GM23338 (cell line): ENCODE measurements at regions not wholly inside any gene's neighbourhood (a gene's known extent, or its start where the extent isn't known, plus 50 kb on each side); places are given as distances from the start of the nearest gene placed in this dataset.

Experiments
- CTCF ChIP-seq, 2 experiments: fragments of 200-600 bp in 1 of 2; sonication (generic) in 1 of 2; conservative IDR thresholded peaks; 2 replicates each; pipeline versions ENCODE4 v1.5.1 to v1.6.1; 2016 to 2017; ENCODE audit warnings: antibody characterized with exemption in 2 of 2, low read depth in 2 of 2, mild to moderate bottlenecking in 2 of 2, moderate library complexity in 1 of 2
- EZH2 ChIP-seq: fragments of 200-600 bp; sonication (generic); IDR thresholded peaks from one replicate; pipeline ENCODE4 v1.8.0; 2017; ENCODE audit warnings: antibody characterized with exemption, mild to moderate bottlenecking, low read depth; ENCODE audit not compliant: unreplicated experiment
- EZH2phosphoT487 ChIP-seq: fragments of 200-600 bp; sonication (generic); IDR thresholded peaks from one replicate; pipeline ENCODE4 v1.8.1; 2018; ENCODE audit warnings: antibody characterized with exemption; ENCODE audit not compliant: unreplicated experiment
- POLR2AphosphoS5 ChIP-seq: IDR thresholded peaks from 2 replicates; pipeline ENCODE4 v1.6.1; 2016; ENCODE audit warnings: antibody characterized with exemption, low read depth
- ZNF462 ChIP-seq: fragments of 250-450 bp; sonication (Bioruptor Pico); IDR thresholded peaks from 2 replicates; pipeline ENCODE4 v1.5.0; 2020; ENCODE audit warnings: mild to moderate bottlenecking, moderate library complexity

DNA sequence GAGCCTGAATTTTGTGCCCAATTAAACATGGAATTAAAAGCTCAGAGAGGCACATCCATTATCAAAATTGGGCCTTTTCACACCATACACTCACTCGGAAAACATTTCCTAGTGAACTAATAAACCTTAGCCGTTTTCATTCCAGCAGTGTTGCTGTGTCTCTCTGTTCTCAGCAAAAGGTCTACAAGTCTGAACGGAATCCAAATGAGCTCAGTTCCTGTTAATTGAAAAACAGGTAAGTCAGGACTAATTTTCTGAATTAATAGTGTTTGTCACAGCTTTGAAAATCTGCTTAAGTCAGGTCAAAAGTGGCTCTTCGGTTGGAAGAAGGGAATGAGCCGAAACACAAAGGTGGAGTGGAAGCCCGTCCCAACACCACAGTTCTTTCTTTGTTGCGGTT, 163.3 kb upstream of the RALGAPA2 start:
- TF ChIP-seq CTCF (conservative IDR thresholded peaks at IDR 0.05; ENCODE audit: low read depth in 2 of 2) = no peak
- no peak for TF ChIP-seq EZH2
- TF ChIP-seq POLR2AphosphoS5 = no peak
- TF ChIP-seq EZH2phosphoT487 = no peak
- TF ChIP-seq ZNF462 (CRISPR knock-in tag) = no peak
